ENCODE measurements at regions not wholly inside any gene's neighbourhood (a gene's known extent, or its start where the extent isn't known, plus 50 kb on each side); places are given as distances from the start of the nearest gene placed in this dataset.

- TF ChIP-seq CTCF (IDR thresholded peaks at IDR 0.05) (no peak), POLR2A (IDR thresholded peaks at IDR 0.05) (no peak)
Observed at GRCh38 chr4:10974371-10974770, 289.8 kb upstream of the CLNK start.

All from tibial nerve (tissue), 3 donors.